IPS-NIHi7 (cell line): ENCODE measurements at regions not wholly inside any gene's neighbourhood (a gene's known extent, or its start where the extent isn't known, plus 50 kb on each side); places are given as distances from the start of the nearest gene placed in this dataset.

Experiments used
- DNase-seq: peaks from one replicate; pipeline ENCODE4 v3.0.0; 2012; ENCODE audit warnings: mixed read lengths; ENCODE audit errors: extremely low spot score

DNA sequence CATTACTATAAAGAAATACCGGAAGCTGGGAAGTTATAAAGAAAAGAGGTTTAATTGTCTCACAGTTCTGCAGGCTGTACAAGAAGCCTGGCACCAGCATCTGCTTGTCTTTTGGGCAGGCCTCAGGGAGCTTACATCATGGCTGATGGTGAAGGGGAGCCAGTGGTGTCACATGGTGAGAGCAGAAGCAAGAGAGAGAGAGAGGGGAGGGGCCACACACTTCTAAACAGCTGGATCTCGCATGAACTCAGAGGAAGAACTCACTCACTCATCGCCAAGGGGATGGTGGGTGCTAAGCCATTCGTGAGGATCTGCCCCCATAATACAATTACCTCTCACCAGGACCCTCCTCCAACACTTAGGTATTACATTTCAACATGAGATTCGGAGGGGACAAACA lies 51.8 kb upstream of the ANKRD34C start:
- DNase-seq = no peak

GRCh38 chr15:79222808-79223207 lies 59.7 kb upstream of the ANKRD34C start:
- no peak for DNase-seq

DNA sequence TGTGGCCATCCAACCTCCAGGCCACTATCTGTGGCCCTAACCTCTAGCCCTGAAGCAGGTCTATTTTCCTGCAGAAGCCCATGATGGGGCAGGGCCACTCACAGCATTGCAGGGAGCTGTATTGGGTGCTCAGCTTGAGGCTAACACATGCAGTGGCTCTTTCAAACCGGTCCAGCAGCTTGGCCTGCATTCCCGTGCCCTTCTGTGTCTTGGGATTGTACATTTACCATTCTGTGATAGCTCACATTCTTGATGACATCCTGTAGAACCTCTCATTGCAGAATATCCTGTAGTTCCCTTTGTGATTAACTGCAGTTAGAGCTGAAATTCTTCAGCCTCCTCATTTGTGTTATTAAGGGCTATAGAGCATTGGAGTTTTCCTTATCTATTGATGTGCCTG lies 60.8 kb upstream of the ANKRD34C start:
- no peak for DNase-seq

GRCh38 chr15:79219393-79220056 lies 63.0 kb upstream of the ANKRD34C start:
- no peak for DNase-seq

DNA sequence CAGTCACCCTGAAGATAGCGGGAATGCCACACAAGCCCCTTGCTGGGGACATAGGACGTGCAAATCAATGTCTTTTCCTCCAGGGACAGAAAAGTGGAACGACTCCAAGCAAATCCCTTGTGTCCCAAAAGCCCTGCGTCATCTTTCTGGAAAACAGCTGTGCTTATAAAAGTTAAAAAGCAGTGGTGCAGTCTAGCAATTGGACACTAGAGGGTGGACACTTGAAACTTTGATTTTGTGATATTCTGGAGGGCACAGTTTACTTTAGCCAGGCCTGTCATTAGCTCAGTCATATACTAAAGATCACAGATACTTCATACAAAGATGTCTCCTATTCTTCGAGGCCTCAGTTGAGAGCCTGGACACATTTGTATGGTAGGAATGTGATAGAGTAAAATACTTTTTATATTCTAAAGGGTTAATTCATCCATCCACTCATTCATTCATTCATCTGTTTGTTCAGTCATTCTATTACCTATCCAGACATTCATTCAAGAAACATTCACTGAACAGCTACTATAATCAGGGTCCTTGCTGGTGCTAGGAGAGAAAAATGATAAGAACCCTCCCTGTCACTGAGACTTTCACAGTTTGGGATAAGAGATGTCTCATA lies 63.8 kb upstream of the ANKRD34C start:
- DNase-seq = no peak

- DNase-seq = no peak
These were observed 68.9 kb upstream of the ANKRD34C start for GRCh38 chr15:79213650-79214049.

GRCh38 chr15:79212589-79213157 lies 69.8 kb upstream of the ANKRD34C start:
- DNase-seq = peak; percentile 34

DNA sequence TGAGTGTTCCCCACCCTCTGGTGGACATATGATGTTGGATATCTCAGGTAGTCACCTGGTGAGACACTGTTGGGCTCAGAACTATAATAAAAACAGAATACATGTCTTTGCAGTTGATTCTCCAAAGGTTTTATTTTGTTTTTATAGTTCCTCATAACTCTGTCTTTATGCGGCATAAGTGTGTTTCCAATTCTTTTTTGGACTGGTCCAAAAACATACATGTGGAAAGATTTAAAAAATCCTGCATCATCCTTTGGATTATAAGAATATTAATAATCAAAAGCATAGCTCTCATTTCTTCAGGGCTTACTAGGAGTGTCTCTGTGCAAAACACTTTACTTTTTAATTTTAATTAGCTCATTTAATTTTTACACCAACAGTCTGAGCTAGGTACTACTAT lies 71.0 kb upstream of the ANKRD34C start:
- no peak for DNase-seq

DNA sequence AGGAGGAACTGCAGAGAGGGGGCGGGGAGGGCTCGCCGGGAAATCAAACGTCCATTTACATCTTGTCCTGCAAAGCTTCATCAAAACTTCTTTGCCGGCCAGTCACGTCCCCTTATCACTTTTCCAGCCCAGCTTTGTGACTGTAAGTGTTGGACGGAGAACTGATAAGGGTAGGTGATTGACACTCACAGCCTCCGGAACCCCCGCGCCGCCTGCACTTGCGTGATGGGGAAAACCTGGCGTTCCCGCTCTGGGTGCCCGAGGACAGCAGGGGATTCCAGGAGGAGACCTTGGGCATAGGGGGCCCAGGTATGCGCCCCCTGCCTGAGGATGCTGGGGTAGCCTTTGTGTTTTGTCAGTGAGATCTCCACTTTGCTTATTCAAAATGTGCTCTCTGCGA lies 72.8 kb upstream of the ANKRD34C start:
- DNase-seq = peak; percentile 77

GRCh38 chr15:79209116-79209515 lies 73.4 kb upstream of the ANKRD34C start:
- peak; percentile 40 for DNase-seq

DNA sequence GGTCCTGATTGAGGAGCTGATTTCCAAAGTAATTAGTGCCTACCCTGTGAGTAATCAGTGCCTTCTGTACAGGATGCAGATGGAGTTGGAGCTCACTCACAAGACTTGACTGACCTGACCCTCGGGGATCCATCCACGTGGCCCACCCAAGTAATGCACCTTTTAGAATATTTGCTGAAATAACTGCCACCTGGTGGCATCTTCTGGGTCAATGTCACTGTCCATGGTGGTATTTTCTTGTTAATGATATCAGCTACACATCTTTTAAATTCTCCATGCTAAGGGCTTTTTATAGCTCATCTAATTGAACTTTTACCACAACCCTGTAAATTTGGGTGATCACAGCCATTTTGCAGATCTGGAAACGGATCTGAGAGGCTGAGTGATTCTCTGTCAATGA lies 74.3 kb upstream of the ANKRD34C start:
- DNase-seq = no peak

GRCh38 chr15:79206940-79207339 lies 75.6 kb upstream of the ANKRD34C start:
- DNase-seq = peak; percentile 44

GRCh38 chr15:79204886-79205675 lies 77.4 kb upstream of the ANKRD34C start:
- no peak for DNase-seq

- no peak for DNase-seq
These were observed 84.1 kb upstream of the ANKRD34C start for GRCh38 chr15:79198461-79198860.

DNA sequence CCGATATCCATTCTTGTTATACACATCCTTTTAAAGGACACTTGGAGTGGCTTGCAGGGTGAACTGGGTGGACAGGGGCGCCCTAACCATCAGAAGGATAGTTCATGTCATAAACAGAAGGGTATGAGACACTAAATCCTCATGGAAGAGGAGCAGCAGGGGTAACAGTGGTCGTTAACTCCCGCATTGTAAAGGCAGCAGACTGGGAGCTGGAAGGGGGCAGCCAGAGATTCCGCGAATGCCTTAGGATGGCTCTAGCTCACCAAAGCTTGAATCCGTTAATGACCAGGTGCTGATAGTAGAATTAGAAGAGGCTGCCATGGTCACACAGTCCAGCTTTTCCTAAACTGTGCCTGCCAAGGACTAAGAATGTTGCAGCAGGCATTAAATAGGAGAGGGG lies 85.2 kb upstream of the ANKRD34C start:
- peak; percentile 58 for DNase-seq

- DNase-seq = peak; percentile 59
These were observed 86.7 kb upstream of the ANKRD34C start for GRCh38 chr15:79195802-79196201.

- DNase-seq = no peak
These were observed 87.3 kb upstream of the ANKRD34C start for GRCh38 chr15:79195239-79195638.

- no peak for DNase-seq
These were observed 88.1 kb upstream of the ANKRD34C start for GRCh38 chr15:79194386-79194785.

DNA sequence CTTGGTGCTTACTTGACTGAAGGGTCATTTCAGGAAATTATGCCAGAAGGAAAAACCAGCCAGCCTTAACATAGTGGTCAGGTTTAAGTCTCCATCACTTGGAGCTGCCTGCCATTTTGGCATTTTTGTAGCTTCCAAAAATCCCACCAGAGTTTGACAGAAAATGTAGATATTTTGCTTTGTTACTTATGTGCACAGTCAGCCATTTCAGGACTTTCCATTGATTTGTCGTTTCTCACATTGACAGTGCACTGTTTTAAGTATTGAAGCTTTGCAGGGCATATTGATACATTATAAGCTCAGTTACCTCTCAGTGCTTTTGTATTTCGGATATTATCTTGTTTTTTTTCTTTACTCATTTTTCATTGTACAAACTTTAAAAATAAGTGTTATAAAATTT lies 89.0 kb upstream of the ANKRD34C start:
- no peak for DNase-seq

DNA sequence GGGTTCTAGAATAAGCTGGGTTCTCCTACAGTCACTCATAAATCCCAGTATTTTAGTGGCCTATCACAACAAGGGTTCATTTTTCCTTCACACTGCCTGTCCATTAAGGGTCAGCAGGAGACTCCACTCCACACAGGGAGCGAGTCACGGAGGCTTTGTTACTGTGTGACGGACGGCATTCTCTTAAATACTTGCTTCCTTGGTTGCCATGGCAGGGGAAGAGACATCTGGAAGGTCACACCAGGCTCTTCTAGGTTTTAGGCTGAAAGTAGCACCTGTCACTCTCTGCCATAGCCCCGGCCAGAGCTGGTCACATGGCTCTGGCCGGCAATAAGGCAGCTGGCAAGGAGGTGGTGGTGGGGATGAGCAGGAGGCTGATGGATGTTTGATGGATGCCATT lies 89.4 kb upstream of the ANKRD34C start:
- no peak for DNase-seq

DNA sequence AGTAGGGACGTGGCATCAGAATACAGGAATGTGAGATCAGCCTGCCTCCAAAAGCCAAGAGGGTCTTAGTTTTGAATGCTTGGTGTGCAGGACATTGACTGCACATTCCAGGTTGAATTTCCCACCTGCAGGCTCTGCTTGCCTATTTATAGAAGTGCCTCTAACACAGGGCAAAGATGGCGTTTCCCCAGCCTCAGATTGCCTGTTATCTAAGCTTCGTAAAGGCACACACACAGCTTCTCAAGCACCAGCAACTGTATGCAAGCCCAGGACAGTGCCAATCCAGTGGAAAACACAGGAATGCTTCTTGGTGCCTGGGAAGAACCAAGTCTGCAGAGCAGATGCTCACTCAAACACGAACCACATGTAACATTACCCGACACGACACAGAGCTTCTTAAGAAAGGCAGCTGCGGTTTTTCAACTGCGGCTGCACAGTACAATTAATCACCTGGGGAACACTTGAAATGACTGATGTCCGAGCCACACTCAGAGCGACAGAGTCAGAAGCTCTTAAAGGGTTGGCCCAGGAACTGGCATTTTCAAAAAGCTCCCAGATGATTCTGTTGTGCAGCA lies 90.0 kb upstream of the ANKRD34C start:
- no peak for DNase-seq

DNA sequence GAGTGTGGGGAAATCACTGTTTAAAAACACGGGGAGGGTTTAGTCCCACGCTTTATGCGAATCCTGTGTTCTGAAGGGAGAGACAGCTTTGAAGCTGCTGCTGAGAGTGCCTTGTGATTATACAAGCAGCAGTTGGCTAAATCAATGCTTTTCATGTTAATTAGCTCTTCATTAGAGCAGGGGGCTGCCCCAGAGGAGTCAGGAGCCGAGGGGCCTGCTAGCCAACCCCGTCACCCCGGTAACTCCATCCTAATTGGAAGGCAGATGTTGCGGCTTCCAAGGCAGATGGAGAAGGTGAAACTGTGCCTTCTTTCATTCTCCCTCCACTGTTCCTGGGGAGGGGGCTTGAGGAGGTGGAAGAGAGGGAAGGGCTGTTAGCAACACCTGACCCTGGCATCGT lies 92.4 kb upstream of the ANKRD34C start:
- no peak for DNase-seq
